ENCODE measurements at regions not wholly inside any gene's neighbourhood (a gene's known extent, or its start where the extent isn't known, plus 50 kb on each side); places are given as distances from the start of the nearest gene placed in this dataset.

DNA sequence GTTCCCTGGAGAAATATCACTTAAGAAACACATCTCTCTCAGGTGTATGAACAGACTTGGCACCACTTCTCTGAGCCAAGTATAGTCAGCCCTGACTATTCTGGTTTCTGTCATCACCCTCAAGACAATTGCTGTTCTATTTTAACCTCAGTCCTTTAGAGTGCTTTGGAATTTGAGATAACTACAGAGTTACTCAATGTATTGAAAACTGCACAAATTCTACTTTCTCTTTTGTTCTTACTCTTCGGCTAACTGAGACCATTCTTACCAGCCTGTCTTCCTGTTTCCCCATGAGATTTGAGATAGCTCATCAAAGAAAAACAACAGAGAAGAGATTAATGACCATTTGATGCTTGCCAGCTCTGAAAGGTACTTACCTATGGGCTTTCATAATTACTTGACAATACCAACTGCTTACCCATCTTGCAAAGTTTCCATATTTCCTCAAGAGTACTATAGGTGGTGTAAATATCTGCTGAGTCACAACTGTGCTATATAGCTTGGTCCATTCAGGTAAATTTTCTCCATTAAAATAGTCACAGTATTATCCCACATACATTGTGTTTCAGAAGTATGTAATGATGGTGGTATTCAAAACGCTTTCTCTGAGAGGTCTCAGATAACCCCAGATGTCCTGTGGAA, 467.5 kb upstream of the CHST9 start:
- DNase-seq (ENCODE audit: extremely low read depth, low read depth): no peak

DNA sequence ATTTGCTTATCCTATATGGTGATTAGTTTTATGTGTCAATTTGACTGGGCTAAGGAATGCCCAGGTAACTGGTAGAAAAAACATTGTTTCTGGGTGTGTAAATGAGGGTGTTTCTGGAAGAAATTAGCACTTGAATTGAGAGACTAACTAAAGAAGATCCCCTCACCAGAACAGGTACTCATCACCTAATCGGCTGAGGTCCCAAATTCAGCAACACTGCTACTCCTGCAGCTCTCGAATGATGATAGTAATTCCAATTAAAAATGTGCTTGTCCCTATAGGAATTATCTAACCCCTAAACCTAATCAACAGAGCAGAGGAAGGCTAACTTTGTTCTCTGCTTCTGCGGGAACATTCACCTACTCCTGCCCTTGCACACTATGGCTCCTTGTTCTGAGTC, 464.5 kb upstream of the CHST9 start:
- no peak for DNase-seq (ENCODE audit: extremely low read depth, low read depth)

DNA sequence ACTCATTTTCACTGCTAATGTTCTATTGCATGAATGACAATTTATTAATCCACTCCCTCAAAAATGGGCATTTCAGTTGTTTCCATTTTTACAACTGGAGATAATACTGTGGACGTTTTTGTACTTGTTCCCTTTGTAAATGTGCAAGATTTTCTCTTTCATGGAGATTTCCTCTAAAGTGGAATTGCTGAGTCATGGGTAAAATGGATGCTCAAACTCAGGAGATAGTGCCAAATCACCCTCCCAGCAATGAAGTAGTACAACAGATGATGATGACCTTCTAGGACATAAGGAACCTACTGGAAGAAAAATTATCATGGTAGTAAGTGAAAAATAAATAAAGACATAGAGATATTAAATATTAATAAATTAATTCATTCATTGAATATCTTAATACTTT, 460.8 kb upstream of the CHST9 start:
- no peak for DNase-seq (ENCODE audit: extremely low read depth, low read depth)

DNA sequence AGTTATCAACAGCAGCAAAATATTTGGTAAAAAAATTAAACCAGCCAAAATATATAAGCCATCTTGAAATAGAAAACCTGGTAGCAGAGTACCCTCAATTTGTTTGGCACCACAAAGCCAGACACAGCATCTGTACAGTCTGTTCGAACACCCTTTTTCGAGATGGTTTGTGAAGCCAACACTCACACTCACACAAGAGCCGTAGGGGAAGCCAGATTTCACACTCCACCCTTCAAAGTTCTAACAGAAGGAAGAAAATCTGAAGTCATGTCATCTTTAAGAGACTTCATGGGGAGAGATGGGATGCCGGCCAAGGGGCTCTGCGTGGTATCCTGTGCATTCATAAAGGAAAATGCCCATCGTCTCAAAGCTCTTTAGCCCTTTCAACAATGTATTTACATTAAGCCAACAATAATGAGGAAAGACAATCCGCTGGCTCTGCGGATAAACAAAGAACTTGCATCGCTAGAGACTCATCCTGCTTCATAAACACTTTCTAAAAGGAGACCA, 451.5 kb upstream of the CHST9 start:
- no peak for DNase-seq (ENCODE audit: extremely low read depth, low read depth)

DNA sequence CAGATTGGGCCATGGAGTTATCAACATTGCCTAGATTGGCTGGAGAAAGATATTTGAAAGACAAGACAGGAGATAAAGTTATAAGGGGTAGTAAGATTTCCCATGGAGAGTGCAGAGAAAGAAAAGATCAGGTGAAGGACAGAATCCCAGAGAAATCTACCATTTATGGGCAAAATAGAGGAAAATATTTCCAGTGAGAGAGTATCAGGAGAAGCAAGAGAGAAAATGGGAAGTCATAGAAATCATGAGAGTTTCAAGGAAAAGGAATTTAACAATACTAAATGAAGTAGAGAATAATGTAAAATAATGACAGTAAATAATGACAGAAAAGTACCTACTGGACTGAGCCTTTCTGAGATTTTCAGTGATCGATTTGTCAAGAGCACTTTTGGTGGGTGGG, 447.6 kb upstream of the CHST9 start:
- DNase-seq (ENCODE audit: extremely low read depth, low read depth): no peak

DNA sequence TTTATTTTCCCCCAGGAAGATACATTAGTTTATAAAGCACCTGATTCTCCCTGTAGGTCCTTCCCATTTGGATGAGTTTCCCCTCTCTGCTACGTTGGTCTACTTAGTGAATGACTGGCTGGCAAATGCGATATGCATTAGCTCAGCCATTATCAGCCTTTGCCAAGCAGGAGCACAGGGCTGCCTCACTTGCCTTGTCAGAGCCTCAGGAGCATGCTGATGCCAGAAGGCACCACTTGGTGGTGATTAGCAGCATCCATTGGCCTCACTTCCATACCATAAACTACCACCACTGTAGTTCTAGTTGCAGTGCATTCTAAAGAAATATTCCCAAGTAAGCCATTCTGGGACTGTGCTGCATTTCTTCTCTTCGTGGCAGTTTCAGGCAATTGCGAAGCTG, 442.8 kb upstream of the CHST9 start:
- no peak for DNase-seq (ENCODE audit: extremely low read depth, low read depth)

DNA sequence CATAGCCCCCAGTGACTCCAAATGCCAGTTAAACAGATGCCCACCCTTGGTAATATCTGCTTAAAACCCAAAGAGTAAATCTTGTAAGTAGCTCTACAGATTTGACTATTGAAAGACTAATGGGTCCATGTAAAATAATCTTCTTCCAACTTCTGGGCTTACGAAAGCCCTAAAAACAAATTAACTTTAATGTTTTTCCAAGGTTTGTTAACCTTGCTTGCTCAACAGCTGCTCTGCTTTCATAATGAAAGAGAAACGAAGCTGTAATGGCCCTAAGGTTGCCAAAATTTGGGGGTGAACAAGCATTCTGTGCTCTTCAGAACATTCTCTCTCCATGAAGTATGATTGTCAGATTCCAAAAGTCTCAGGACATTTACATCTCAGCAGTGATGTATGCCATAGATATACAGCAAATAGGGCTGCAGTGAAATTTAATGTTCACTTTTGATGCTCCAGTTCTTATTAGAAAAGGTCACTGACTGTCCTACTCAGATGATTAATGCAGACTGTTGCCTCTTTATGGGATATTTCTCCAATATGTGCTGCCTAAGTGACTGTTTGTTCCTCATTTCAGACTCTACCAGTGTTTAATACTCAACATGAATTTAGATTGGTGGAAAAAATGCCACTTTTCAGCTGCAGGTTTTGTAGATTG, 436.3 kb upstream of the CHST9 start:
- DNase-seq (ENCODE audit: extremely low read depth, low read depth): no peak

DNA sequence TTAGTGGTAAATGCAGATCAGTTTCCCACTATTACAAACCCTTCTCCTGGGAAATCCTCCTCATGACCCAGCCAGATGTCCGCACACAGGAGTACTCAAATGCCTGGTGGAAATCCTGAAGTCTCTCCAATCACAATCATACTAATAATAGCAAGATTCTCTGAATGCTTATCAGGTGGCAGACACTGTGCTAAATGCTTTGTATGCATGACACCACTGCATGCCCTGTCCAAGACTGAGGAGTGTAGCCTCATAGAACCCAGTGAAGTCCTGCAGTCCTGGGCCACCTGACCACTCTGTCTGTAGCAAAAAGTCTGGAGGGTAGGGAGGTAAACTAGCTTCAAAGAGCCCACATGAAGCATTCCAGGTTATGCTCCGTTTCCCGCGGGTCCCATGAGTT, 434.8 kb upstream of the CHST9 start:
- DNase-seq (ENCODE audit: extremely low read depth, low read depth): no peak

DNA sequence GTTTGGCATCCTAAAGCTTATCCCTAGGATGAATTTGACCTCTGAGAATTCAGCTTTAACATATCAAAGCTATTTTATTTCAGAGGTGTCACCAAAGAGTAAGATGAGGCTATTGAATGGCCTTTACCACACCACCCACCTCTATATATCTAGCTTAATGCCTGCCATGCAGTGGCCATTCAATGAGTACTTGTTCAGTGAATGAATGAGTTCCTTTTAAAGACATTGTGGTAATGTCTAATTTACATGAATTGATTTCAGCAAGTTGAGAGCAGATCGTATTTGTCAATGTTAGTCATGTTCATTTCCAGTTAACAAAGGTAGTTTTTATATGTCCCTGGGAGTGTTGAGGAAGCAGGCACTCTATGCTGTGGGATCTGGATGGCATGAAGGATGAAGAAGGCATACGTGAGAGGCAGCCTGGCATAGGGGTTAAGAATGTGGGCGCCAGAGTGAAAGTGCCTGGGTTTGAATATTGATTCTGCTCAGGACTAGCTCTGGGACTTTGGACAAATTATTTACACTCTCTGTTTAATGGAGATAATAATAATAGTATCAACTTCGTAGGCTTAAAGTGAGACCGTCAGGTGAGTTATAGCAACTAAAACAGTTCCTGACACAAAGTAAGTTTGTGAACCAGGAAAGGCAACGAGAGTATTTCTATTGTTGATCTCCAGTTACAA, 434.1 kb upstream of the CHST9 start:
- DNase-seq (ENCODE audit: extremely low read depth, low read depth): no peak

DNA sequence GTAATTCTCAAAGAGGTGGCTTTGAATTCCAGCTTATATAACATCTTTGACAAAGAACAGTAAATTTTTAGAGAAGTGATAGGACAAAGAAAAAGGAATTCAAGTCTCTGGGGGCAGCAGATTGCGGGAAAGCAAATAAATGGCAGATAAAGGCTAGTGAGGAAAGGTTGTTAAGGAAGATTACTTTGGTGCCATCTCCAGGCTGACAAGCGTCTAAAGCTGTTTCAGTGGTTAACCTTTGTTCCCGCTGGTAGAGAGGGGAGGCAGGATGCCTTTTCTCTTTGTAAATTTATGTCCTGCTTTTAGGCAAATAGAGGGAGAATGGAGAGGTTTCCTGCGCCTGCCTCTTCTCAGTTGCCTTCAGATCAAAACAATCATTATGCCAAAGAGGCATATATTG, 431.2 kb upstream of the CHST9 start:
- no peak for DNase-seq (ENCODE audit: extremely low read depth, low read depth)

DNA sequence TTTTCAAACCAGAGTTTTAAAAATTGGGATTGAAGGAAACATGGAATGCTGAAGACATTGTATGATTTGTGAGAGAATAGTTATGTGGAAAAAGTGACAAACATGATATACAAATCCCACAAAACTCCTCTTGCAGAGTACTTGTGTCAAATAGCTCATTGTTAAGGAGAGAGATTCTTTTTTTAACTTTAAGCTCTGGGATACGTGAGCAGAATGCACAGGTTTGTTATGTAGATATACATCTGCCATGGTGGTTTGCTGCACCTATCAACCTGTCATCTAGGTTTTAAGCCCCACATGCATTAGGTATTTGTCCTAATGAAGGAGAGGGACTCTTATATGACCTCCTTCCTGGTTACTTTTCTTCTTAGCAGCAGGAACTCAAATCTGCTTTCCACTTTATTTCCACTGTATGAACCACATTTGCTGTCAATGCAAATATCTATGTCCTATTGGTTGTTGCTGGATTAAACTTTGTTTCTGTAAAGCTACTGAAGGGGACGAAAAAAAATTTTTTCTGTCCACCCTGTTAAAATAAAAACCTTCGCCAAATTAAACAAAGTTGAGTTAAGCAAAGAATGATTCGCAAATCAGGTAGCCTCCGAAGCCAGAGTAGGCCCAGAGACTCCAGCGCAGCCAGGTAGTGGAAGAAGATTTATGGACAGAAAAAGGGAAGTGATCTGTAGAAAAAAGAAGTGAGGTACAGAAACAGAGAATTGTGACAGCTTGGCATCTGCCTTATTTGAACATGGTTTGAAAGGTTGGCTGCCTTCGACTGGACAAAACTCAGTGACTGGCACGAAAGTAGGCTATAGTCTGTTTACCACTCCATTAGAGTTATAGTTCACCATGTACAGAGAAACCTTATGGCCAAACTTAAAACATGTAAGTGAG, 430.1 kb upstream of the CHST9 start:
- no peak for DNase-seq (ENCODE audit: extremely low read depth, low read depth)

DNA sequence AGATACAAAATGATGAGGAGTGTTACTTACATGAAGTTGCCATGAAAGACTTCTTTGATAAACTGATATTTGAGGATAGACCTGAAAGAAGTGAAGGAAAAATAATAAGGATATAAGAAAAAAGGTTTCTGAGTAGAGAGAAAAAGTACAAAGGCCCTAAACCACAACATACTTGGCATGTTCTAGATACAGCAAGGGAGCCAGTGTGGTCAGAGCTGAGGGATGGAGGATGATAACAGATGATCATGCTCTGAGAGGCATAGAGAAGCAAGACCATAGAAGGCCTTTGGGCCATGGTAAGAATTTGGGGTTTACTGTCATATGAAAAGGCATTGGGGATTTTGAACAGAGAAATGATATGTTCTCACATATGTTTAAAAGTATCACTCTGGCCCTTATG, 424.1 kb upstream of the CHST9 start:
- no peak for DNase-seq (ENCODE audit: extremely low read depth, low read depth)

DNA sequence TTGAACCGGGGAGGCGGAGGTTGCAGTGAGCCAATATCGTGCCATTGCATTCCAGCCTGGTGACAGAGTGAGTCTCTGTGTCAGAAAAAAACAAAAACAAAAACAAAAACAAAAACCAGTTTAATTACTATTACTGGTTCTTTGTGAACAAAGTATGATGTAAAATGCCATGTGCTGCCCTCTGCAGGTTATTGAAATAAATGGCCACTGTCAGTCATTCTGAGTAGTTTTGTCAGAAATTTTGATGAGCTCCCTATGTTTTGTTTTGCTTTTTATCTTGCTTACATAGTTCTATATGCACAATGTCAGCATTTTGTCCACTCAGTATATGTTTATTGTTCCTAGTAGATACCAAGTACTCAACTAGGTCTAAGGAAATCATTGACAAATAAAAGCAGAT, 423.6 kb upstream of the CHST9 start:
- no peak for DNase-seq (ENCODE audit: extremely low read depth, low read depth)

DNA sequence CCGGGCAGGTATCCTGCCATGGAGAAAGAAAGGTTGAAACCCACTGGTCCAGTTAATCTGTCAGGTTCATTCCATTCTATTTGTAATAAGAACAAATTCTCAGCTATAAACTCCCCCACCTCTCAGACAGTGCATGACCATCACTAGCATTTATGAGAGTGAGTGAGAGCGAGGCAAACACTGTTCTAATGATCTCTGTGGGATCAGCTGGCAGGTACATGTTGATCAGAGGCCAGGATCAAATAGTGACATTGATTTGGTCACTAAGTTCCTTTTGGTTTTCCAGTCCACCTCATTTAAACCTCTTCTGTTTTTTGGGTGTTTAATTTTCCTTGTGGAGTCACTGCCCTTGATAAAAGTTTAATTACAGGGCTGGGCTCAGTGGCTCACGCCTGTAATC, 423.1 kb upstream of the CHST9 start:
- no peak for DNase-seq (ENCODE audit: extremely low read depth, low read depth)

DNA sequence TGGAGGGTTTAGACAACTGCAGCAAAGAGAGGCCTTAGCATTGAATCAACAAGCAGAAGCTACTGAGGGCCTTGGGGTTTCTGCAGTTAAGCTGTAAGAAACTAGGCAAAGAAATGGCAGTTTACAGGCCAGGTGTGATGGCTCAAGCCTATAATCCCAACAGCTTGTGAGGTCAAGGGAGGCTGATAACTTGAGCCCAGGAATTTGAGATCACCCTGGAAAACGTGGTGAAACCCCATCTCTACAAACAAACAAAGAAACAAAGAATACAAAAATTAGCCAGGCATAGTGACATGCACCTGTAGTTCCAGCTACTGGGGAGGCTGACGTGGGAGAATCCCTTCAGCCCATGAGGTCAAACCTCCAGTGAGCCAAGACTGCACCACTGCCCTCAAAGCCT, 421.6 kb upstream of the CHST9 start:
- no peak for DNase-seq (ENCODE audit: extremely low read depth, low read depth)

DNA sequence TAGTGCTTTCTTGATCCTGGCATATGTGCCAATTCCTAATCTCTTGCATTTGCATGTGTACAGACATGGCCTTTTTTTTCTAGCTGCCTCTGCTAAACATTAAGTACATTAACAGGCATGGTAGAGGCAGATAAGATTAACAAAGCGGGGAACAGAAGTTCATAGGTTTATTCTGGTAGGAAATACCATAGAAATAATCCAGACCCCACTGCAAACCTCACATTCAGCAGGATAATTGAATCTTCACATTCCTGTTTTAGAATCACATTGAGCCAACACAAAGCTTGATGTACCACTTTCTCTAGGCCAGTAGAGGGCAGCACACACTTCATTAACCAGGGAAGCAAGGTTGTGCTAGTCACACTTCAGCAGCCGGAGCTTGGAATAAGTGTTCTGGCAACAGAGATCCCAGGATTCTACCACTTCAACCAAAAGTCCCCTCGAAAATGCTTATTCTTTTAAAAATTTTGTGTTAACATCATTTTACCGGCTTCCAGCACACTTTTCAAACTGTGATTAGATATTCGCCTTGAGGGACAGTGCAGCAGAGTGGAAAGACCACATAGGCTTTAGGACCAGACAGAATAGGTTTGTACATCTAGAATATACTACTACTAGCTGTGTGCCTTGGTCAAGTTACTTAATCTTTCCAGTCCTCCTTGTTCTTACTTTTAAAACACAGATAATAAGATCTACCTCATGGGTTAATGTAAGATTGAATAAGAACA, 420.2 kb upstream of the CHST9 start:
- DNase-seq (ENCODE audit: extremely low read depth, low read depth): peak; percentile 58

DNA sequence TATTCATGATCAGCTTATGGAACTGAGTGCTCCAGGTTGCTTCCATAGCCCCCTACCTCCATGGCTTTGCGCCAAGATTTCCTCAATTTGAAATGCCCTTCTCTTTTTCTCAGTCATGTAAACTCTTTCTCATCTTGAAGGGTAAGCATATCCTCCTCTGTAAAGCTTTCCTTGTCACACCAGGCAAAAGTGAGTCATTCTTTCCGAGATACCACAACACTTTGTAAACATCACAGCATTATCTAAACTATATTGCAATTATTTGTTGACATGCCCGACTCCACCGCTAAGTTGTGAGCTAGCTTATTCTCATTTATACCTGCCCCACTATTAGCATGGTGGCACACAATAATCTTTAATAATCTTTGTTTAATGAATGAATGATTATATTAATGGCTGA, 419.5 kb upstream of the CHST9 start:
- no peak for DNase-seq (ENCODE audit: extremely low read depth, low read depth)

DNA sequence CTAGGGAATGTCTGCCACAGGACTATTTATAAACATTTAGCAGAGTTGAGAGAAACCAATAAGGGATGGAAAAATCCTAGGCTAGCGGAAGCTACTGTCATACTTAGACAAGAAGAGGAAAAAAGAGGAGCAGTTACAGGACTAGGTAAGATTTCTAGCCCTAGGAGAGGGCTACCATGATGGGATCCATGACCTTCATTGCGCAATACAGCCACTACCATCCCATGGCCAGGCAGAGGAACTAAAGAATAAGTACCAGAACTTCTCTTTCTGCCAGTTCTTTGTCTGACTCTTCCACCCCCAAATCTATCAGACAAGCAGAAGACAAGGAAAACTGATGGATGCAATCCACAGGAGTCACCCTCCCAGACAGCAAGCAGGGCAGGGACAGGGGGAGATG, 417.0 kb upstream of the CHST9 start:
- no peak for DNase-seq (ENCODE audit: extremely low read depth, low read depth)

DNA sequence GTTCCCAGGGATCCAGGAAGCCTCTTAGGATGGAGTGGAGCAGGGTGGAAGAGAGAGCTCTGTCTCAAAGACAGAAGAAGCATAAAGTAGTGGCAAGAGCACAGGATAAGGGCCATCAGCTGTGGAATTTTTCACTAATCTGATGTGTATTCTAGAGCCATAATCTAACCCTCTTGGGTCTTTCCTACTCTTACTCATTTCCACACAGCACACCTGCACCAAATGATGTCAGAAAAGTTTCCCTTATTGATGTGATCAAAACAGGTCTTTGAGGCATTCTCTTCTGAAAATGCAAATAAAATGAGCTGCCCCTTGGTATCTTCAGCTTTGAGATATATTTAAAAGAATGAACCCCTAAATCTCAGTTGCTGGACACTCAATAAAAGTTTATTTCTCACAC, 415.1 kb upstream of the CHST9 start:
- DNase-seq (ENCODE audit: extremely low read depth, low read depth): no peak

DNA sequence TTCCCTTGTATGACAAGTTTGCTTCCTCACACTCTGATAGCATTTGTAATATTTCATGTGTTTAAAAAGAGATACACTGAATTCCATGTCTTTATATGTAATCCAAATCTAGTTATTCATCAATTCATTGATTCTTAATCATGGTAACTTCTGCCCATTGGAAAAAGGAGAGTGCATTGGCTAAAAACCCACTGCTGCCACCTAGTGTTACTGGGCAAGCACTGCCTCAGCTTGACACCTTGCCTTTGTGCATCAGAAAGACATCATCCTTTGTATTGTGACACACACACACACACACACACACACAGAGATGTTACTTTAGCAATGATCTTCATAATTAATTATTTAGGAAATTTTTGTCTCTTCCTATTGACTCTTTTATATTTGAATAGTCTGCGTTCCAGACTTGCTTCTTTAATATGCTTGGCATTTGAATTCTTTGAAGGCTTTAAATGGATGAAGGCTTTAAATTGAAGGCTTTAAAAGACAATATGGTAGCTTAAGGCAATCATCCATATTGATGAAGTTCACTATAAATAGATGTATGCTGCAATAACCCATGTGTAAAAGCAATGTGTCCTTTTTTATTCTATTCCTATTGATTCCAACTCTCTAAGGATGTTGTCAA, 414.2 kb upstream of the CHST9 start:
- DNase-seq (ENCODE audit: extremely low read depth, low read depth): peak; percentile 35
